Lower leg skin (tissue), 3 donors: ENCODE measurements at regions not wholly inside any gene's neighbourhood (a gene's known extent, or its start where the extent isn't known, plus 50 kb on each side); places are given as distances from the start of the nearest gene placed in this dataset.

Experiments
- CTCF ChIP-seq, 3 donors: fragments of 450-650 bp; IDR thresholded peaks; one replicate each; pipeline ENCODE4 v1.5.1; 2016; ENCODE audit warnings: antibody characterized with exemption in 3 of 3, mild to moderate bottlenecking in 3 of 3, moderate library complexity in 2 of 3
- POLR2A ChIP-seq, 2 donors: fragments of 450-650 bp; IDR thresholded peaks; one replicate each; pipeline ENCODE4 v1.6.1; 2016 to 2017; ENCODE audit warnings: antibody characterized with exemption in 2 of 2, mild to moderate bottlenecking in 1 of 2, moderate library complexity in 1 of 2

GRCh38 chr2:221641181-221641871, 69.2 kb upstream of the EPHA4 start:
- no peak for TF ChIP-seq CTCF (IDR thresholded peaks at IDR 0.05)
- TF ChIP-seq POLR2A (IDR thresholded peaks at IDR 0.05), result no peak
